H1 (cell line): ENCODE measurements at regions not wholly inside any gene's neighbourhood (a gene's known extent, or its start where the extent isn't known, plus 50 kb on each side); places are given as distances from the start of the nearest gene placed in this dataset.

Experiments
- CTCF ChIA-PET: fragments of 300-600 bp; sonication (Branson Sonifier 250); formaldehyde crosslinking; loops from one replicate; lab custom pipeline; 2021; ENCODE audit not compliant: partially characterized antibody; lab: Charles Lee
- POLR2A ChIA-PET: fragments of 300-600 bp; sonication (Branson Sonifier 250); formaldehyde crosslinking; loops from one replicate; lab custom pipeline; 2021; ENCODE audit warnings: inconsistent platforms; ENCODE audit not compliant: partially characterized antibody; lab: Charles Lee
- DNase-seq, 2 experiments: peaks; one replicate each; pipeline versions ENCODE4 v3.0.0 to v3.0.0-alpha.2; 2010 to 2022; ENCODE audit warnings: low spot score in 2 of 2, low read depth in 1 of 2, mixed read lengths in 1 of 2
- FAIRE-seq: peaks from 2 replicates; lab custom pipeline; 2011; peaks lifted over from hg19 to GRCh38; lab: Jason Lieb, UNC
- H2AFZ ChIP-seq: 2 replicates; pipeline ENCODE4 v1.8.1; 2012; ENCODE audit warnings: low read length, inconsistent platforms
- H2AK5ac ChIP-seq: 2 replicates; pipeline ENCODE4 v1.6.1; 2013; ENCODE audit warnings: low read depth, low read length
- H2BK120ac ChIP-seq: replicated peaks from 2 replicates; pipeline ENCODE3; 2013; ENCODE audit warnings: low read depth, low read length, inconsistent platforms
- H2BK12ac ChIP-seq: 2 replicates; pipeline ENCODE4 v1.6.1; 2013; ENCODE audit warnings: low read depth, low read length
- H2BK15ac ChIP-seq: 2 replicates; pipeline ENCODE4 v1.6.1; 2013; ENCODE audit warnings: low read length
- H2BK20ac ChIP-seq: 2 replicates; pipeline ENCODE4 v1.6.1; 2013; ENCODE audit warnings: low read length
- H2BK5ac ChIP-seq: 2 replicates; pipeline ENCODE4 v1.6.1; 2013; ENCODE audit warnings: low read depth, low read length
- H3K14ac ChIP-seq: 2 replicates; pipeline ENCODE4 v1.6.1; 2013; ENCODE audit warnings: inconsistent platforms; ENCODE audit not compliant: insufficient read length
- H3K18ac ChIP-seq: 2 replicates; pipeline ENCODE4 v1.6.1; 2013; ENCODE audit warnings: low read length; ENCODE audit errors: extremely low read depth
- H3K23ac ChIP-seq: 2 replicates; pipeline ENCODE4 v1.6.1; 2013; ENCODE audit warnings: inconsistent platforms; ENCODE audit not compliant: insufficient read length
- H3K23me2 ChIP-seq: 2 replicates; pipeline ENCODE4 v1.6.1; 2013; ENCODE audit warnings: low read depth, low read length
- H3K27ac ChIP-seq: 2 replicates; pipeline ENCODE4 v1.6.1; 2011; ENCODE audit warnings: low read depth, low read length, inconsistent platforms
- H3K27me3 ChIP-seq, 4 experiments: replicated peaks in 1 of 4; 1 replicate in 1 of 4; 2 replicates in 3 of 4; pipeline versions ENCODE4 v1.6.1 to v1.8.1; 2011 to 2013; ENCODE audit warnings: low read length in 3 of 4, mild to moderate bottlenecking in 3 of 4, inconsistent platforms in 2 of 4, mixed read lengths in 2 of 4, moderate library complexity in 1 of 4; ENCODE audit not compliant: control insufficient read depth in 3 of 4, insufficient read depth in 3 of 4; ENCODE audit errors: extremely low read depth in 1 of 4
- H3K36me3 ChIP-seq, 4 experiments: 2 replicates each; pipeline versions ENCODE4 v1.6.1 to v1.8.1; 2011 to 2013; ENCODE audit warnings: mild to moderate bottlenecking in 4 of 4, low read length in 3 of 4, moderate library complexity in 2 of 4, control low read depth in 1 of 4, inconsistent platforms in 1 of 4; ENCODE audit not compliant: insufficient read depth in 4 of 4, control insufficient read depth in 2 of 4
- H3K4ac ChIP-seq: replicated peaks from 2 replicates; pipeline ENCODE3; 2013; ENCODE audit warnings: low read length, low read depth, mixed read lengths, inconsistent platforms; ENCODE audit not compliant: insufficient read length
- H3K4me1 ChIP-seq, 4 experiments: replicated peaks in 1 of 4; 1 replicate in 1 of 4; 2 replicates in 3 of 4; pipeline versions ENCODE4 v1.6.1 to v1.8.1; 2011 to 2013; ENCODE audit warnings: low read length in 3 of 4, inconsistent platforms in 2 of 4, mixed read lengths in 1 of 4; ENCODE audit not compliant: insufficient read depth in 4 of 4, control insufficient read depth in 3 of 4
- H3K4me2 ChIP-seq, 2 experiments: 2 replicates each; pipeline versions ENCODE4 v1.6.1 to v1.8.1; 2011 to 2013; ENCODE audit warnings: low read depth in 2 of 2, low read length in 2 of 2, control low read depth in 1 of 2, inconsistent platforms in 1 of 2, mild to moderate bottlenecking in 1 of 2; ENCODE audit not compliant: insufficient read depth in 1 of 2
- H3K4me3 ChIP-seq, 4 experiments: fragments of 200-600, 300-600 bp in 1 of 4; sonication (generic), shearing (Covaris generic), sonication (Bioruptor Twin) in 1 of 4; 2 replicates each; pipeline versions ENCODE4 v1.5.1 to v1.8.1; 2011 to 2016; ENCODE audit warnings: low read length in 4 of 4, low read depth in 3 of 4, control low read depth in 2 of 4, inconsistent platforms in 2 of 4, mild to moderate bottlenecking in 2 of 4, mixed read lengths in 1 of 4, moderate library complexity in 1 of 4; ENCODE audit not compliant: insufficient read depth in 2 of 4; ENCODE audit errors: extremely low read depth in 1 of 4
- H3K56ac ChIP-seq: replicated peaks from 2 replicates; pipeline ENCODE3; 2013; ENCODE audit warnings: low read depth, mild to moderate bottlenecking, mixed read lengths, low read length, inconsistent platforms; ENCODE audit not compliant: insufficient read length
- H3K79me1 ChIP-seq: 2 replicates; pipeline ENCODE4 v1.6.1; 2013; ENCODE audit warnings: low read depth, low read length, control low read depth
- H3K79me2 ChIP-seq, 2 experiments: 2 replicates each; pipeline versions ENCODE4 v1.6.1 to v1.8.1; 2012 to 2013; ENCODE audit warnings: low read length in 2 of 2, mild to moderate bottlenecking in 2 of 2, inconsistent platforms in 1 of 2; ENCODE audit not compliant: insufficient read depth in 2 of 2, control insufficient read depth in 1 of 2
- H3K9ac ChIP-seq, 4 experiments: replicated peaks in 1 of 4; 1 replicate in 1 of 4; 2 replicates in 3 of 4; pipeline versions ENCODE4 v1.6.1 to v1.8.1; 2011 to 2013; ENCODE audit warnings: low read depth in 3 of 4, low read length in 3 of 4, control low read depth in 2 of 4, mild to moderate bottlenecking in 2 of 4, moderate library complexity in 2 of 4, inconsistent platforms in 1 of 4; ENCODE audit errors: extremely low read depth in 1 of 4
- H3K9me3 ChIP-seq, 2 experiments: 2 replicates each; pipeline versions ENCODE4 v1.6.1 to v1.8.1; 2012 to 2013; ENCODE audit warnings: mild to moderate bottlenecking in 2 of 2, moderate library complexity in 2 of 2, control low read depth in 1 of 2, inconsistent platforms in 1 of 2, low read depth in 1 of 2, low read length in 1 of 2, mixed read lengths in 1 of 2; ENCODE audit not compliant: insufficient read depth in 2 of 2
- H4K20me1 ChIP-seq, 2 experiments: replicated peaks in 1 of 2; 2 replicates each; pipeline versions ENCODE3 to v1.8.1; 2011 to 2013; ENCODE audit warnings: inconsistent platforms in 2 of 2, low read length in 2 of 2, mild to moderate bottlenecking in 1 of 2; ENCODE audit not compliant: insufficient read depth in 2 of 2, control insufficient read depth in 1 of 2
- H4K5ac ChIP-seq: 2 replicates; pipeline ENCODE4 v1.6.1; 2013; ENCODE audit warnings: low read length, low read depth, mixed read lengths, inconsistent platforms; ENCODE audit not compliant: insufficient read length
- H4K8ac ChIP-seq: 2 replicates; pipeline ENCODE4 v1.8.0; 2013; ENCODE audit warnings: mild to moderate bottlenecking, moderate library complexity, low read length, inconsistent platforms; ENCODE audit not compliant: insufficient read depth; ENCODE audit errors: extremely low read depth
- H4K91ac ChIP-seq: replicated peaks from 2 replicates; pipeline ENCODE3; 2013; ENCODE audit warnings: low read length, mixed read lengths, inconsistent platforms; ENCODE audit not compliant: insufficient read length
- BACH1 ChIP-seq: IDR thresholded peaks from 2 replicates; pipeline ENCODE4 v1.6.1; 2012; ENCODE audit warnings: low read length, improper control_type of control experiment
- CHD1 ChIP-seq: IDR thresholded peaks from 2 replicates; pipeline ENCODE4 v1.6.1; 2012; ENCODE audit warnings: low read depth, low read length, improper control_type of control experiment
- EGR1 ChIP-seq: IDR thresholded peaks from 2 replicates; pipeline ENCODE4 v1.6.1; 2011; ENCODE audit warnings: low read depth, low read length, borderline replicate concordance
- EZH2 ChIP-seq: fragments of 200-600 bp; sonication (generic); IDR thresholded peaks from 2 replicates; pipeline ENCODE4 v1.7.1; 2012; ENCODE audit warnings: low read depth, mild to moderate bottlenecking, moderate library complexity, low read length, inconsistent platforms; ENCODE audit not compliant: severe bottlenecking
- FOSL1 ChIP-seq: IDR thresholded peaks from 2 replicates; pipeline ENCODE4 v1.6.1; 2011; ENCODE audit warnings: mild to moderate bottlenecking, low read depth, low read length, moderate library complexity; ENCODE audit not compliant: insufficient read depth
- HDAC6 ChIP-seq: IDR thresholded peaks from one replicate; pipeline ENCODE4 v1.7.1; 2012; ENCODE audit warnings: low read depth, mild to moderate bottlenecking, inconsistent platforms, low read length, moderate library complexity
- KDM4A ChIP-seq: IDR thresholded peaks from one replicate; pipeline ENCODE4 v1.7.1; 2012; ENCODE audit warnings: low read depth, mild to moderate bottlenecking, moderate library complexity, low read length, inconsistent platforms; ENCODE audit not compliant: severe bottlenecking
- MAFK ChIP-seq: IDR thresholded peaks from 2 replicates; pipeline ENCODE4 v1.6.1; 2012; ENCODE audit warnings: low read depth, mild to moderate bottlenecking, improper control_type of control experiment, low read length
- NRF1 ChIP-seq: IDR thresholded peaks from 2 replicates; pipeline ENCODE4 v1.6.1; 2011; ENCODE audit warnings: mild to moderate bottlenecking, low read depth, low read length, improper control_type of control experiment
- POLR2AphosphoS5 ChIP-seq: IDR thresholded peaks from 2 replicates; pipeline ENCODE4 v1.6.1; 2011; ENCODE audit warnings: low read depth, low read length
- RNF2 ChIP-seq: fragments of 200-900, 300-1000 bp; sonication (generic); IDR thresholded peaks from 2 replicates; pipeline ENCODE4 v1.7.1; 2016; ENCODE audit warnings: borderline replicate concordance, low read depth, mild to moderate bottlenecking, antibody characterized with exemption, low read length; ENCODE audit not compliant: poor library complexity, severe bottlenecking; ENCODE audit errors: missing control alignments
- SUZ12 ChIP-seq: fragments of 200-600 bp; sonication (generic); IDR thresholded peaks from 2 replicates; pipeline ENCODE4 v1.6.1; 2012; ENCODE audit warnings: mild to moderate bottlenecking, inconsistent platforms, low read length, moderate library complexity, mixed read lengths
- TAF1 ChIP-seq: IDR thresholded peaks from 2 replicates; pipeline ENCODE4 v1.6.1; 2011; ENCODE audit warnings: mild to moderate bottlenecking, low read depth, low read length
- TBP ChIP-seq: IDR thresholded peaks from 2 replicates; pipeline ENCODE4 v1.6.1; 2011; ENCODE audit warnings: low read depth, low read length, improper control_type of control experiment
- ZNF274 ChIP-seq: IDR thresholded peaks from 2 replicates; pipeline ENCODE4 v1.7.0; 2012; ENCODE audit warnings: low read length, borderline replicate concordance; ENCODE audit errors: extremely low read depth
- WGBS, 2 experiments: shearing (Covaris generic) in 1 of 2; methylation state at CpG; one replicate each; pipeline versions ENCODE4 v1.1.6 to v1.1.7; 2013 to 2015; ENCODE audit warnings: low lambda C conversion rate in 2 of 2, mixed read lengths in 2 of 2, inconsistent platforms in 1 of 2, low coverage in 1 of 2, missing lambda C conversion rate in 1 of 2; ENCODE audit not compliant: insufficient replicate concordance in 2 of 2, insufficient coverage in 1 of 2, insufficient read length in 1 of 2; ENCODE audit errors: extremely low coverage in 1 of 2, missing lambda C conversion rate in 1 of 2; 5-methylcytosine and 5-hydroxymethylcytosine counted together

- Histone ChIP-seq H3K23me2 (no peaks in the 10 kb centered on the region), H3K4me3 (no peak overlapping the region), H2AK5ac (no peak overlapping the region), H3K4ac (no peak overlapping the region), H3K56ac (no peak overlapping the region), H3K9ac (no peak overlapping the region), H4K8ac (no peak overlapping the region), H2BK5ac (no peak overlapping the region), H2BK15ac (0 out of 2 replicates have a peak overlapping the region, but pooled peaks have one; percentile 34), H2BK120ac (no peak overlapping the region), H3K14ac (no peak overlapping the region), H3K27me3 (no peaks in the 10 kb centered on the region), H3K36me3 (no peaks in the 10 kb centered on the region), H3K4me1 (no peaks in the 10 kb centered on the region), H3K18ac (no peak overlapping the region), H2BK20ac (no peak overlapping the region), H3K4me2 (no peak overlapping the region), H4K91ac (no peak overlapping the region), H2AFZ (no peak overlapping the region), H3K79me2 (no peaks in the 10 kb centered on the region), H4K20me1 (no peaks in the 10 kb centered on the region), H3K23ac (no peak overlapping the region), H3K79me1 (no peaks in the 10 kb centered on the region), H3K9me3 (peaks cover 8 to 11% of the 10 kb centered on the region in 2 experiments; a peak in 2 of 4 replicates), H2BK12ac (no peak overlapping the region), H4K5ac (no peak overlapping the region), H3K27ac (no peak overlapping the region)
- POLR2A ChIA-PET, result no interaction called here
- CTCF ChIA-PET, result interaction anchor here (1.1 kb wide), 1 partner anchor 29 kb away, joined by 5 read pairs; no protein-coding TSS in a partner anchor
- FAIRE-seq, result no peak
- 81% methylated on average over 2 of the region's 2 CpGs; no CpG with 5 or more reads in 1 of the 2 experiments for WGBS, 2 experiments
- no peak for DNase-seq
- TF ChIP-seq EZH2, result no peak
- no peak for TF ChIP-seq TBP
- no peak for TF ChIP-seq FOSL1
- no peak for TF ChIP-seq POLR2AphosphoS5
- TF ChIP-seq SUZ12, result no peak
- no peak for TF ChIP-seq BACH1
- TF ChIP-seq KDM4A, result no peak
- TF ChIP-seq TAF1, result no peak
- TF ChIP-seq ZNF274, result no peak
- TF ChIP-seq RNF2, result no peak
- no peak for TF ChIP-seq HDAC6
- TF ChIP-seq CHD1, result no peak
- no peak for TF ChIP-seq NRF1
- no peak for TF ChIP-seq MAFK
- no peak for TF ChIP-seq EGR1
These were observed 171.5 kb downstream of the RPLP1 start for GRCh38 chr15:69624155-69624520.
